K562 (cell line): ENCODE measurements at regions not wholly inside any gene's neighbourhood (a gene's known extent, or its start where the extent isn't known, plus 50 kb on each side); places are given as distances from the start of the nearest gene placed in this dataset.

Experiments
- ATAC-seq: fragments of 200-7000 bp; cut with Tn5 transposase; 3 replicates; pipeline ENCODE4 v1.9.1; 2020; ENCODE audit warnings: moderate library complexity
- BruUV-seq: library from RNA; stranded (reverse); fragments of 400-500 nt; replicated peaks from 2 replicates; lab custom pipeline; 2021; lab: Mats Ljungman, UMichigan
- CTCF ChIA-PET: fragments of 300-600 bp; formaldehyde crosslinking; extraction: SDS; loops from one replicate; lab custom pipeline; 2021; ENCODE audit warnings: low intra/inter-chr PET ratio; lab: Yijun Ruan, JAX
- POLR2A ChIA-PET: fragments of 300-600, 350-650 bp; sonication (Branson Sonifier 250); formaldehyde crosslinking; extraction: SDS; loops from one replicate; lab custom pipeline; 2021; ENCODE audit warnings: antibody characterized with exemption, inconsistent platforms; lab: Yijun Ruan, JAX
- DNase-seq, 4 experiments: peaks; one replicate each; pipeline versions ENCODE4 v3.0.0 to v3.0.0-alpha.2; 2011 to 2018; ENCODE audit warnings: low spot score in 3 of 4, mixed read lengths in 3 of 4; ENCODE audit errors: extremely low read depth in 1 of 4
- FAIRE-seq: peaks from 2 replicates; lab custom pipeline; 2011; peaks lifted over from hg19 to GRCh38; lab: Jason Lieb, UNC
- H2AFZ ChIP-seq: 2 replicates; pipeline ENCODE4 v1.6.0; 2011; ENCODE audit warnings: low read depth, low read length, control low read depth, inconsistent platforms
- H3K27ac ChIP-seq: fragments of 200-600 bp; 3 replicates; pipeline ENCODE4 v1.8.0; 2011; ENCODE audit warnings: low read depth, mild to moderate bottlenecking, control low read depth, inconsistent platforms, low read length, moderate library complexity, mixed read lengths; ENCODE audit errors: extremely low read depth
- H3K27me3 ChIP-seq, 2 experiments: fragments of 300-600 bp in 1 of 2; 2 replicates in 1 of 2; 3 replicates in 1 of 2; pipeline versions ENCODE4 v1.6.0 to v1.8.0; 2011; ENCODE audit warnings: inconsistent platforms in 2 of 2, low read length in 2 of 2, mild to moderate bottlenecking in 1 of 2, mixed read lengths in 1 of 2, moderate library complexity in 1 of 2; ENCODE audit not compliant: control insufficient read depth in 2 of 2, insufficient read depth in 2 of 2
- H3K36me3 ChIP-seq: fragments of 300-600 bp; 3 replicates; pipeline ENCODE4 v1.8.0; 2011; ENCODE audit warnings: mild to moderate bottlenecking, low read length, inconsistent platforms; ENCODE audit not compliant: control insufficient read depth, insufficient read depth
- H3K4me1 ChIP-seq, 2 experiments: fragments of 200-600 bp in 1 of 2; replicated peaks in 1 of 2; 2 replicates in 1 of 2; 3 replicates in 1 of 2; pipeline versions ENCODE4 v1.5.1 to v1.8.0; 2011; ENCODE audit warnings: inconsistent platforms in 2 of 2, low read length in 2 of 2, mild to moderate bottlenecking in 1 of 2, mixed read lengths in 1 of 2, moderate library complexity in 1 of 2; ENCODE audit not compliant: control insufficient read depth in 2 of 2, insufficient read depth in 2 of 2
- H3K4me2 ChIP-seq: 2 replicates; pipeline ENCODE4 v1.6.1; 2011; ENCODE audit warnings: low read length, control low read depth, inconsistent platforms, mixed read lengths; ENCODE audit not compliant: insufficient read depth
- H3K4me3 ChIP-seq: fragments of 200-600 bp; sonication (generic), shearing (Covaris generic); 2 replicates; pipeline ENCODE4 v1.5.1; 2016; ENCODE audit warnings: control low read depth, inconsistent platforms
- H3K79me2 ChIP-seq: fragments of 200-600 bp; 3 replicates; pipeline ENCODE4 v1.8.0; 2011; ENCODE audit warnings: low read length, inconsistent platforms; ENCODE audit not compliant: control insufficient read depth, insufficient read depth
- H3K9ac ChIP-seq, 2 experiments: 2 replicates each; pipeline versions ENCODE4 v1.6.0 to v1.6.1; 2011; ENCODE audit warnings: low read depth in 2 of 2, low read length in 2 of 2, control low read depth in 1 of 2, inconsistent platforms in 1 of 2, mild to moderate bottlenecking in 1 of 2, mixed read lengths in 1 of 2; ENCODE audit not compliant: insufficient read depth in 1 of 2
- H3K9me1 ChIP-seq: one replicate; pipeline ENCODE4 v1.6.0; 2011; ENCODE audit warnings: inconsistent platforms, mild to moderate bottlenecking, low read length, moderate library complexity; ENCODE audit not compliant: control insufficient read depth, insufficient read depth
- H3K9me3 ChIP-seq: replicated peaks from 2 replicates; pipeline ENCODE4 v1.5.1; 2011; ENCODE audit warnings: low read depth, low read length, inconsistent platforms; ENCODE audit not compliant: control insufficient read depth, insufficient read depth
- H4K20me1 ChIP-seq: replicated peaks from 2 replicates; pipeline ENCODE4 v1.6.1; 2011; ENCODE audit warnings: low read length, inconsistent platforms, mixed read lengths; ENCODE audit not compliant: control insufficient read depth, insufficient read depth
- ARID2 ChIP-seq: fragments of 450-650 bp; IDR thresholded peaks from 2 replicates; pipeline ENCODE4 v1.6.1; 2017; ENCODE audit warnings: antibody characterized with exemption, mild to moderate bottlenecking
- CEBPB ChIP-seq: fragments of 450-650 bp; IDR thresholded peaks from 2 replicates; pipeline ENCODE4 v1.6.1; 2016; ENCODE audit warnings: missing genetic modification characterization, missing compliant biosample characterization
- CEBPG ChIP-seq, 3 experiments: fragments of 200-800 bp in 1 of 3; sonication (Bioruptor generic) in 1 of 3; sonication (generic) in 1 of 3; formaldehyde crosslinking in 1 of 3; IDR thresholded peaks in 2 of 3; conservative IDR thresholded peaks in 1 of 3; 2 replicates each; pipeline versions ENCODE4 v1.6.1 to v1.8.0; 2016 to 2022; ENCODE audit warnings: missing compliant biosample characterization in 2 of 3, missing genetic modification characterization in 2 of 3, mild to moderate bottlenecking in 1 of 3, missing genetic modification reagents in 1 of 3
- FOXP1 ChIP-seq: sonication (generic); formaldehyde crosslinking; IDR thresholded peaks from 2 replicates; pipeline ENCODE4 v1.8.0; 2022; ENCODE audit warnings: mild to moderate bottlenecking, missing genetic modification reagents
- HEY1 ChIP-seq: fragments of 250-450 bp; sonication (Bioruptor Pico); IDR thresholded peaks from 2 replicates; pipeline ENCODE4 v1.5.0; 2020; ENCODE audit warnings: mild to moderate bottlenecking, moderate library complexity, borderline replicate concordance
- ZC3H4 ChIP-seq: sonication (generic); formaldehyde crosslinking; IDR thresholded peaks from 2 replicates; pipeline ENCODE4 v1.9.0; 2021; ENCODE audit warnings: missing genetic modification reagents, borderline replicate concordance
- WGBS: fragments of 100-300 bp; shearing (Covaris generic); methylation state at CpG from one replicate; pipeline ENCODE4 v1.1.6; 2016; ENCODE audit warnings: low coverage, mixed read lengths; ENCODE audit not compliant: insufficient coverage; ENCODE audit errors: missing lambda C conversion rate; 5-methylcytosine and 5-hydroxymethylcytosine counted together
- in situ Hi-C: fragments of 300-500 bp; cut with MboI; formaldehyde crosslinking; loops from 4 replicates; pipeline ENCODE4 v1.15.0; 2018; ENCODE audit warnings: inconsistent platforms, mixed read lengths
- intact Hi-C: fragments of 100-400 bp; cut with micrococcal nuclease; formaldehyde crosslinking; loops from 2 replicates; pipeline ENCODE4 v1.14.2; 2022

DNA sequence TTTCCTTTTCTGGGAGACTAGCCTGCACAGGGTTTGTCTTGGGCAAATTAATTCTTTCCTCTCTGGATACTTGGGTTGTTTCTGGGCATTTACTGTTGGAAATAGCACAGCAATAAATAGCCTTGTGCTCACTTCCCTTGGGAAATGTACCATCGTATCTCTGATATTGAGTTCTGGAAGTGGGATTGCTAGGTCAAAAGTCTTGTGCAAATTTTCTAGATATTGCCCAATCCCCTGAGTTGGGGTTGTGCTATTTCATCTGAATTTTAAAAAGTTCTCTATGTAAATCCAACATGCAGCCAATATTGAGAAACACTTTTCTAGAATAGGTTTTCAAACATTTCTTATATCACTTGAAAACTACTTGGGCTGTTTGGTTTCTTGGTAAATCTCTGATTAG is 64.0 kb upstream of the ELOVL5 start:
- TF ChIP-seq ARID2: no peak
- TF ChIP-seq CEBPB (tag): peak; percentile 69
- TF ChIP-seq CEBPG (CRISPR knock-in tag; IDR thresholded peaks at IDR 0.05): no peak
- peak; percentile 65 to 85 for TF ChIP-seq CEBPG (tag; conservative IDR thresholded peaks at IDR 0.05 in 1 of 2, IDR thresholded peaks at IDR 0.05 in 1 of 2)
- no peak for TF ChIP-seq ZC3H4 (CRISPR knock-in tag)
- no peak for TF ChIP-seq FOXP1 (CRISPR knock-in tag)
- no peak for TF ChIP-seq HEY1
- H3K4me2 ChIP-seq: no peak overlapping the region
- 18% methylated on average over 1 of the region's 1 CpG for WGBS
- FAIRE-seq: no peak
- ChIA-PET CTCF (interaction anchor here (1.4 kb wide), 1 partner anchor 25 kb away, joined by 5 read pairs; no protein-coding TSS in a partner anchor), POLR2A (interaction anchor here (1.2 kb wide), 1 partner anchor 14 kb away, joined by 3 read pairs; no protein-coding TSS in a partner anchor)
- peaks cover 3 to 5% of the 10 kb centered on the region in 2 experiments; a peak in 2 of 5 replicates for H3K27me3 ChIP-seq
- no peaks in the 10 kb centered on the region for H3K9me1 ChIP-seq
- intact Hi-C loops: loop anchor here (5.0 kb wide), 1 partner anchor 135 kb away; no protein-coding TSS in a partner anchor
- DNase-seq: no peak
- H3K4me3 ChIP-seq: no peak overlapping the region
- no peaks in the 10 kb centered on the region for H4K20me1 ChIP-seq
- H3K27ac ChIP-seq: no peak overlapping the region
- in situ Hi-C loops: no loop called here
- H3K36me3 ChIP-seq: no peaks in the 10 kb centered on the region
- H3K9ac ChIP-seq: no peak overlapping the region
- H2AFZ ChIP-seq: no peak overlapping the region
- H3K9me3 ChIP-seq: no peaks in the 10 kb centered on the region
- no TSS peak for BruUV-seq
- no peak for ATAC-seq
- no peaks in the 10 kb centered on the region for H3K79me2 ChIP-seq
- H3K4me1 ChIP-seq: no peaks in the 10 kb centered on the region
